ENCODE measurements at regions not wholly inside any gene's neighbourhood (a gene's known extent, or its start where the extent isn't known, plus 50 kb on each side); places are given as distances from the start of the nearest gene placed in this dataset.

DNA sequence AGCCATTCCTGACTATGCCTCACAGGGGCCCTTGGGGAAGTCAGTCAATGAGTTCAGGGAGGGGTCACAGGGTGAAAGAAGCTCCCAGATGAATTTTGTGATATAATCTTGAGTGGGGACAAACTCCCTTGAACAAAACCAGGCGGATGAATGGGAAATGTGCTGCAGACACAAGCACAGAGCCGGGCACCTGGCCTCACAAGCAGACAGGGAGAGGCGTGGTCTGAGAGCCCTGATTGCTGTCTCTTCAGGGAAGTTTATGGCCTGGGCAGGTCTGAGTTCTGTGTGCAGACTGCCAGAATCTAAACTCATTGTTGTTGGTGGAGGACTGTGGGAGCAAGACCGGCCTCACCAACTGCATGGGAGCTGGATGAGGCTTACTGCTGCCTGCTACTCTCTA is 591.8 kb downstream of the EPHA3 start:
- TF ChIP-seq, protein P1, sequence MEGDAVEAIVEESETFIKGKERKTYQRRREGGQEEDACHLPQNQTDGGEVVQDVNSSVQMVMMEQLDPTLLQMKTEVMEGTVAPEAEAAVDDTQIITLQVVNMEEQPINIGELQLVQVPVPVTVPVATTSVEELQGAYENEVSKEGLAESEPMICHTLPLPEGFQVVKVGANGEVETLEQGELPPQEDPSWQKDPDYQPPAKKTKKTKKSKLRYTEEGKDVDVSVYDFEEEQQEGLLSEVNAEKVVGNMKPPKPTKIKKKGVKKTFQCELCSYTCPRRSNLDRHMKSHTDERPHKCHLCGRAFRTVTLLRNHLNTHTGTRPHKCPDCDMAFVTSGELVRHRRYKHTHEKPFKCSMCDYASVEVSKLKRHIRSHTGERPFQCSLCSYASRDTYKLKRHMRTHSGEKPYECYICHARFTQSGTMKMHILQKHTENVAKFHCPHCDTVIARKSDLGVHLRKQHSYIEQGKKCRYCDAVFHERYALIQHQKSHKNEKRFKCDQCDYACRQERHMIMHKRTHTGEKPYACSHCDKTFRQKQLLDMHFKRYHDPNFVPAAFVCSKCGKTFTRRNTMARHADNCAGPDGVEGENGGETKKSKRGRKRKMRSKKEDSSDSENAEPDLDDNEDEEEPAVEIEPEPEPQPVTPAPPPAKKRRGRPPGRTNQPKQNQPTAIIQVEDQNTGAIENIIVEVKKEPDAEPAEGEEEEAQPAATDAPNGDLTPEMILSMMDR (IDR thresholded peaks at IDR 0.05): no peak
- no peak for TF ChIP-seq POLR2A (IDR thresholded peaks at IDR 0.05)
